WTC11 (cell line): ENCODE measurements at regions not wholly inside any gene's neighbourhood (a gene's known extent, or its start where the extent isn't known, plus 50 kb on each side); places are given as distances from the start of the nearest gene placed in this dataset.

Experiments used
- ATAC-seq: fragments of 200-7000 bp; cut with Tn5 transposase; 2 replicates; pipeline ENCODE4 v1.10.0; 2021; ENCODE audit warnings: mild to moderate bottlenecking, moderate library complexity
- CTCF ChIA-PET: fragments of 300-600 bp; sonication (Branson Sonifier 250); formaldehyde crosslinking; loops from one replicate; lab custom pipeline; 2021; ENCODE audit warnings: antibody characterized with exemption; lab: Charles Lee
- POLR2A ChIA-PET: fragments of 350-600 bp; sonication (Branson Sonifier 250); formaldehyde crosslinking; loops from one replicate; lab custom pipeline; 2021; ENCODE audit warnings: antibody characterized with exemption; lab: Charles Lee
- DNase-seq: peaks from one replicate; pipeline ENCODE4 v3.0.0; 2021; ENCODE audit warnings: low spot score
- H3K27ac Mint-ChIP-seq: 2 replicates; pipeline ENCODE4 v1.8.0; 2021; ENCODE audit warnings: mixed read lengths
- H3K27me3 Mint-ChIP-seq: 2 replicates; pipeline ENCODE4 v1.8.0; 2021; ENCODE audit warnings: low read depth, mild to moderate bottlenecking, moderate library complexity, mixed read lengths
- H3K36me3 Mint-ChIP-seq: 2 replicates; pipeline ENCODE4 v1.8.0; 2021; ENCODE audit warnings: mixed read lengths
- H3K4me1 Mint-ChIP-seq: 2 replicates; pipeline ENCODE4 v1.8.0; 2022; ENCODE audit warnings: mixed read lengths
- H3K4me3 Mint-ChIP-seq: 2 replicates; pipeline ENCODE4 v1.8.0; 2021; ENCODE audit warnings: mild to moderate bottlenecking, moderate library complexity, mixed read lengths
- H3K9me3 Mint-ChIP-seq: 2 replicates; pipeline ENCODE4 v1.8.0; 2021; ENCODE audit warnings: mixed read lengths
- AR ChIP-seq: fragments of 250-450 bp; sonication (Bioruptor Pico); IDR thresholded peaks from 2 replicates; pipeline ENCODE4 v1.9.0; 2021; ENCODE audit warnings: mild to moderate bottlenecking
- E2F5 ChIP-seq: sonication (generic); formaldehyde crosslinking; IDR thresholded peaks from 2 replicates; pipeline ENCODE4 v1.8.1; 2022; ENCODE audit warnings: mild to moderate bottlenecking, moderate library complexity, missing genetic modification reagents
- GRHL2 ChIP-seq: fragments of 250-450 bp; sonication (Bioruptor Pico); IDR thresholded peaks from 2 replicates; pipeline ENCODE4 v1.8.0; 2022; ENCODE audit warnings: mild to moderate bottlenecking, moderate library complexity; ENCODE audit not compliant: insufficient replicate concordance, severe bottlenecking
- HMGXB4 ChIP-seq: sonication (generic); formaldehyde crosslinking; IDR thresholded peaks from 2 replicates; pipeline ENCODE4 v1.8.1; 2023; ENCODE audit warnings: mild to moderate bottlenecking, moderate library complexity, missing genetic modification reagents
- JUN ChIP-seq: sonication (generic); formaldehyde crosslinking; IDR thresholded peaks from 2 replicates; pipeline ENCODE4 v1.8.0; 2023; ENCODE audit warnings: mild to moderate bottlenecking, missing genetic modification reagents
- NFE2L1 ChIP-seq: sonication (generic); formaldehyde crosslinking; IDR thresholded peaks from 2 replicates; pipeline ENCODE4 v1.8.1; 2023; ENCODE audit warnings: missing genetic modification reagents
- NFYB ChIP-seq: sonication (generic); formaldehyde crosslinking; conservative IDR thresholded peaks from 2 replicates; pipeline ENCODE4 v1.8.0; 2022; ENCODE audit warnings: low read depth, missing genetic modification reagents
- RORB ChIP-seq: fragments of 250-450 bp; sonication (Bioruptor Pico); IDR thresholded peaks from 2 replicates; pipeline ENCODE4 v1.9.0; 2021; ENCODE audit warnings: mild to moderate bottlenecking
- SMAD4 ChIP-seq: sonication (generic); formaldehyde crosslinking; IDR thresholded peaks from 2 replicates; pipeline ENCODE4 v1.8.0; 2022; ENCODE audit warnings: mild to moderate bottlenecking, missing genetic modification reagents
- SOX15 ChIP-seq: fragments of 250-450 bp; sonication (Bioruptor Pico); IDR thresholded peaks from 2 replicates; pipeline ENCODE4 v1.9.0; 2021; ENCODE audit warnings: mild to moderate bottlenecking
- TP53 ChIP-seq: sonication (generic); formaldehyde crosslinking; IDR thresholded peaks from 2 replicates; pipeline ENCODE4 v1.8.1; 2023; ENCODE audit warnings: mild to moderate bottlenecking, missing genetic modification reagents
- ZNF281 ChIP-seq: sonication (generic); formaldehyde crosslinking; IDR thresholded peaks from 2 replicates; pipeline ENCODE4 v1.8.0; 2023; ENCODE audit warnings: mild to moderate bottlenecking, missing genetic modification reagents
- ZNF317 ChIP-seq: sonication (generic); formaldehyde crosslinking; IDR thresholded peaks from 2 replicates; pipeline ENCODE4 v1.8.1; 2023; ENCODE audit warnings: low read depth, mild to moderate bottlenecking, moderate library complexity, missing genetic modification reagents, borderline replicate concordance
- ZNF423 ChIP-seq: fragments of 250-450 bp; sonication (Bioruptor Pico); IDR thresholded peaks from 2 replicates; pipeline ENCODE4 v2.1.2; 2022; ENCODE audit warnings: mild to moderate bottlenecking, moderate library complexity
- ZNF425 ChIP-seq: fragments of 250-450 bp; sonication (Bioruptor Pico); conservative IDR thresholded peaks from 2 replicates; pipeline ENCODE4 v1.9.0; 2021; ENCODE audit warnings: mild to moderate bottlenecking
- TF ChIP-seq, protein P1 (sequence below): sonication (generic); formaldehyde crosslinking; IDR thresholded peaks from 2 replicates; pipeline ENCODE4 v1.8.1; 2023; ENCODE audit warnings: mild to moderate bottlenecking, missing genetic modification reagents, moderate library complexity
- TF ChIP-seq, protein P2 (sequence below): fragments of 250-450 bp; sonication (Bioruptor Pico); IDR thresholded peaks from 2 replicates; pipeline ENCODE4 v1.9.0; 2021; ENCODE audit warnings: mild to moderate bottlenecking
- TF ChIP-seq, protein P3 (sequence below): sonication (generic); formaldehyde crosslinking; IDR thresholded peaks from 2 replicates; pipeline ENCODE4 v1.8.1; 2022; ENCODE audit warnings: mild to moderate bottlenecking, missing genetic modification reagents, moderate library complexity, borderline replicate concordance

- DNase-seq, result no peak
- Mint-ChIP-seq H3K36me3 (peaks cover 34% of the 10 kb centered on the region), H3K27ac (no peak overlapping the region), H3K4me3 (no peak overlapping the region), H3K9me3 (peaks cover 47% of the 10 kb centered on the region), H3K27me3 (no peaks in the 10 kb centered on the region), H3K4me1 (peaks cover 10% of the 10 kb centered on the region)
- no peak for ATAC-seq
- TF ChIP-seq SOX15, result no peak
- ChIA-PET POLR2A (no interaction called here), CTCF (no interaction called here)
Observed at GRCh38 chr3:6521369-6522113, 339.4 kb upstream of the GRM7 start.

DNA sequence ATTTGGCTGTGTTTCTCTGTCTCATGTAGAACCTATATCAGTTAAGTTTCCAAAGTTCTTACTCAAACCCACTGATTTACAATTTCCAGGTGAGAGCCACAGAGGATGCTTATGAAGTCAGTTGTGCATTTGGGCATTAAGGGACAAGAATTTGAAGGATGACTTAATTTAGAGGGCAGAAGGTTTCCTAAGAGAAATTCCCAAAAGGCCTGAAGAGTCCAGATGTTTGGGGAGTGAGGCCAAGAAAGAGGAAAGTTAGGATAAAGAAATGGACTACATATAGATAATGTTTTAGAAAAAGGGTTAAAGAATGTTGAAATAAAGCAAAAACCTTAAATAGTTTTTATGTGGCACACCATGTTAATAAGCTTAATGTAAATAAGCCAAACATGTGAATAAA, 338.7 kb upstream of the GRM7 start:
- ChIA-PET CTCF (no interaction called here), POLR2A (no interaction called here)
- Mint-ChIP-seq H3K27ac (no peak overlapping the region), H3K36me3 (peaks cover 34% of the 10 kb centered on the region), H3K9me3 (peaks cover 43% of the 10 kb centered on the region), H3K27me3 (no peaks in the 10 kb centered on the region), H3K4me1 (peaks cover 5% of the 10 kb centered on the region), H3K4me3 (no peak overlapping the region)
- no peak for DNase-seq
- ATAC-seq, result no peak
- TF ChIP-seq, protein P1, sequence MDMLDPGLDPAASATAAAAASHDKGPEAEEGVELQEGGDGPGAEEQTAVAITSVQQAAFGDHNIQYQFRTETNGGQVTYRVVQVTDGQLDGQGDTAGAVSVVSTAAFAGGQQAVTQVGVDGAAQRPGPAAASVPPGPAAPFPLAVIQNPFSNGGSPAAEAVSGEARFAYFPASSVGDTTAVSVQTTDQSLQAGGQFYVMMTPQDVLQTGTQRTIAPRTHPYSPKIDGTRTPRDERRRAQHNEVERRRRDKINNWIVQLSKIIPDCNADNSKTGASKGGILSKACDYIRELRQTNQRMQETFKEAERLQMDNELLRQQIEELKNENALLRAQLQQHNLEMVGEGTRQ (CRISPR knock-in tag), result no peak
- TF ChIP-seq E2F5 (no peak), RORB (CRISPR knock-in tag) (no peak), ZNF281 (no peak), HMGXB4 (CRISPR knock-in tag) (no peak)
- TF ChIP-seq, protein P2, sequence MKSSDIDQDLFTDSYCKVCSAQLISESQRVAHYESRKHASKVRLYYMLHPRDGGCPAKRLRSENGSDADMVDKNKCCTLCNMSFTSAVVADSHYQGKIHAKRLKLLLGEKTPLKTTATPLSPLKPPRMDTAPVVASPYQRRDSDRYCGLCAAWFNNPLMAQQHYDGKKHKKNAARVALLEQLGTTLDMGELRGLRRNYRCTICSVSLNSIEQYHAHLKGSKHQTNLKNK (CRISPR knock-in tag), result no peak
- TF ChIP-seq, protein P3, sequence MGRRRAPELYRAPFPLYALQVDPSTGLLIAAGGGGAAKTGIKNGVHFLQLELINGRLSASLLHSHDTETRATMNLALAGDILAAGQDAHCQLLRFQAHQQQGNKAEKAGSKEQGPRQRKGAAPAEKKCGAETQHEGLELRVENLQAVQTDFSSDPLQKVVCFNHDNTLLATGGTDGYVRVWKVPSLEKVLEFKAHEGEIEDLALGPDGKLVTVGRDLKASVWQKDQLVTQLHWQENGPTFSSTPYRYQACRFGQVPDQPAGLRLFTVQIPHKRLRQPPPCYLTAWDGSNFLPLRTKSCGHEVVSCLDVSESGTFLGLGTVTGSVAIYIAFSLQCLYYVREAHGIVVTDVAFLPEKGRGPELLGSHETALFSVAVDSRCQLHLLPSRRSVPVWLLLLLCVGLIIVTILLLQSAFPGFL (CRISPR knock-in tag), result no peak

GRCh38 chr3:6523043-6523442, 337.9 kb upstream of the GRM7 start:
- no peak overlapping the region for H3K27ac Mint-ChIP-seq
- ChIA-PET CTCF (no interaction called here), POLR2A (no interaction called here)
- H3K4me3 Mint-ChIP-seq, result no peak overlapping the region
- H3K27me3 Mint-ChIP-seq, result no peaks in the 10 kb centered on the region
- peaks cover 5% of the 10 kb centered on the region for H3K4me1 Mint-ChIP-seq
- DNase-seq, result no peak
- no peak for ATAC-seq
- peaks cover 31% of the 10 kb centered on the region for H3K36me3 Mint-ChIP-seq
- peaks cover 46% of the 10 kb centered on the region for H3K9me3 Mint-ChIP-seq
- TF ChIP-seq JUN (CRISPR knock-in tag) (no peak), ZNF317 (CRISPR knock-in tag) (no peak), NFYB (CRISPR knock-in tag) (no peak), SMAD4 (no peak), NFE2L1 (CRISPR knock-in tag) (no peak), GRHL2 (CRISPR knock-in tag) (no peak), ZNF423 (no peak), TP53 (no peak), ZNF425 (CRISPR knock-in tag) (no peak), AR (CRISPR knock-in tag) (no peak)
- TF ChIP-seq, protein P2 (CRISPR knock-in tag), result no peak
